GM12873 (cell line): ENCODE measurements at regions not wholly inside any gene's neighbourhood (a gene's known extent, or its start where the extent isn't known, plus 50 kb on each side); places are given as distances from the start of the nearest gene placed in this dataset.

Experiments
- TF ChIP-seq, protein P1 (sequence below): IDR thresholded peaks from 2 replicates; pipeline ENCODE4 v1.5.1; 2012; ENCODE audit warnings: low read depth, mild to moderate bottlenecking, moderate library complexity, low read length, control low read depth; ENCODE audit not compliant: insufficient read depth; ENCODE audit errors: missing control alignments

DNA sequence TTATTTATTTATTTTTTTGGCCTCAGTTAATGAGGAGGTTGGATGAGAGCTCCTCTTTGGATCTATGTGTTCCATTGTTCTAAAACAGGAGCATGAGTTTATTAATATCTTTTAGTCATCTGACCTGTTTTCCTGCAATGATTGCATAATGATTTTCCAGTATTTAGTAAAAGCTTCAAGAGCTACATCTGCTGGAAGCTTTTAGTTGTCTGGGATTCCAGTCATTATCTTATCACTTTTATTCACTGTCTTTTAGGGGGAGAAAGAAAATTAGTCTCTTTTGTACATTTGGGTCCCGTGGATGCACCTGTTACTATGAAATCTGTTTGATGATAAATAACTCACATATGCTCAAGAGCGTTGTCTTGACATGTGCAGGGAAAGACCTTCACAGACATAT lies 1270.0 kb downstream of the ROBO1 start:
- TF ChIP-seq, protein P1, sequence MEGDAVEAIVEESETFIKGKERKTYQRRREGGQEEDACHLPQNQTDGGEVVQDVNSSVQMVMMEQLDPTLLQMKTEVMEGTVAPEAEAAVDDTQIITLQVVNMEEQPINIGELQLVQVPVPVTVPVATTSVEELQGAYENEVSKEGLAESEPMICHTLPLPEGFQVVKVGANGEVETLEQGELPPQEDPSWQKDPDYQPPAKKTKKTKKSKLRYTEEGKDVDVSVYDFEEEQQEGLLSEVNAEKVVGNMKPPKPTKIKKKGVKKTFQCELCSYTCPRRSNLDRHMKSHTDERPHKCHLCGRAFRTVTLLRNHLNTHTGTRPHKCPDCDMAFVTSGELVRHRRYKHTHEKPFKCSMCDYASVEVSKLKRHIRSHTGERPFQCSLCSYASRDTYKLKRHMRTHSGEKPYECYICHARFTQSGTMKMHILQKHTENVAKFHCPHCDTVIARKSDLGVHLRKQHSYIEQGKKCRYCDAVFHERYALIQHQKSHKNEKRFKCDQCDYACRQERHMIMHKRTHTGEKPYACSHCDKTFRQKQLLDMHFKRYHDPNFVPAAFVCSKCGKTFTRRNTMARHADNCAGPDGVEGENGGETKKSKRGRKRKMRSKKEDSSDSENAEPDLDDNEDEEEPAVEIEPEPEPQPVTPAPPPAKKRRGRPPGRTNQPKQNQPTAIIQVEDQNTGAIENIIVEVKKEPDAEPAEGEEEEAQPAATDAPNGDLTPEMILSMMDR = no peak

DNA sequence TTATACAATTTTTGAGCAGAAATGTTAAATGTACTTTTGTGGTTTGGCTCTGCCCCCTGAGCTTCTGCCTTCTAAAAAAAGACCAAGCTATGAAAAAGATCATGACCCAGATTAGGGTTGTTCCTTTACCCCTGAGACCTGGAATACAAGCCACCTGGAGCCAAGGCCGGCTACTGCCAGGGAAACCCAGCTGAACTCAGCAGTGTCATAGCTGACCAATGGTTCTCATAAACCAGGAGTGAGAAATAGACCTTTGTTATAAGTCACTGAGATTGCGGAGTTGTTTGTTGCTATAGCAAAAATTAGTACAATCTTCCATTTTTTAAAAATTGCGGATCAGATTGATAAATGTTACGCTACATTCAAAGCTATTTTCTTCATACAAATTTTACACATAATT lies 1261.7 kb downstream of the ROBO1 start:
- TF ChIP-seq, protein P1 = no peak

- TF ChIP-seq, protein P1 = no peak
Measured at GRCh38 chr3:78506581-78507195, 1261.1 kb downstream of the ROBO1 start.

DNA sequence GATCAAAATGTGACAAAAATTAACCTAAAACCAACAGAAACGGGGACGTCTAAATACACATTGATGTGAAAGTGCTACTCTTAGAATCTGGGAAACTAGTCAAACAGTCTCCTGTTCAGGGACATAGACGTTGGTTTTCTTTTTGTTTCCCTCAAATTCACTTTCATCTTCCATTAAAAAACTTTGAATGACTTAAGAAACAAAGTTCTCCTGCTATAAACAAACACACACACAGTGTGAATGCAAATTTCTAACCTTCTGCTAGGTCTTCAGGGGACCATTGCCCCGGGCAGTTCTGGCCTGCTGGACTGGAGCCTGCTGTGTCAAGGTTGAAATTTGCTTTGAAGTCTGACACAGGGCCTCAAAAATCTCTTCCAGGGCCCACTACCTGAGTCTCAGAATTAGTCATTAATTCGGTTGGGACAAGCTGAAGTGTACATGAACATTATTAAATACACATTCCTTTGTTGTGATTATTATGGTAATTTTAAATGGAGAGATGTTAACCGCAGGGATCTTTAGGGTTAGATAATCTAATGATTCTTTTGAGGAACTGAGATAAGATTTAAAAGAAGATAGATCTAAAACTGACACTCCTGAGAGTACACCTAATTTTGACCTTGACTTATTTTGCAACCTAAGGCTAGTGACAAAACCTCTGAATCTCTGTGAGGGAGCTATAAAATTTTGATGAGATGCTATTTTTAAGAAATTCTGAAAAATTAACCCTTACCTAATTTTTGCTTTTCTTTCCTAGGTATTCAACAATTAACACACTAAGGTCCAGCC lies 1260.4 kb downstream of the ROBO1 start:
- TF ChIP-seq, protein P1 = no peak

GRCh38 chr3:78511840-78512239 lies 1256.0 kb downstream of the ROBO1 start:
- TF ChIP-seq, protein P1 = no peak

DNA sequence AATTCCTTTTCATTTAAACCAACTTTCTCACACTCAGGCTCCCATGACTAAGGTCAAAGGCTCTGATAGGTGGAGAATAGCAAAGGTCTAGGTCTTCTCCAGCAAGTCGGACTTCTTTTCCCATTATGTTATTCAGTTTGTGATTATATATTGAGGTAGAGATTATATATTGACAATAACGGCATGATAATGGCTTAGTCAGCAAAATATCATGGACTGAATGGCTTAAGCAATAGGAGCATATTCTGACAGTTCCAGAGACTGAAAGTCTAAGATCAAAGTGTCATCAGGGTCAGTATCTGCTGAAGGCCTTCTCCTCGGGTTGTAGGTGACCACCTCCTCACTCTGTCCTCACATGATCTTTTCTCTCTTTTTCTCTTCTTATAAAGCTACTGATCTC lies 1251.4 kb downstream of the ROBO1 start:
- TF ChIP-seq, protein P1 = no peak

DNA sequence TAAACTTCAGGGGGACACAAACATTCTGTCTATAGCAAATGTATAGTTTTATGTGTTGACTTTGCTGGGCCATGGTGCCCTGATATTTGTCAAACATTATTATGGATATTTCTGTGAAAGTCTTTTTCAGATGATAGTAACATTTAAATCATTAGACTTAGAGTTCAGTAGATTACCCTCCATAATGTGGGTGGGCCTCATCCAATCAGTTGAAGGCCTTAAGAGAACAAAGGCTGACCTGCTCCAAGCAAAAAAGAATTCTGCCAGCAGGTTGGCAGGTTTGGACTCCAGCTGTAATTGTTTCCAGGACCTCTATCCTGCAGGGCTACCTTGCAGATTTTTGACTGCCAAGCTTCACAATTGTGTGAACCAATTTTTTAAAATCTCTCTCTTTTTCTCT lies 1250.9 kb downstream of the ROBO1 start:
- TF ChIP-seq, protein P1 = no peak
